CD4-positive, alpha-beta T cell (primary cell): ENCODE measurements at regions not wholly inside any gene's neighbourhood (a gene's known extent, or its start where the extent isn't known, plus 50 kb on each side); places are given as distances from the start of the nearest gene placed in this dataset.

Experiments used
- ATAC-seq: fragments of 200-7000 bp; cut with Tn5 transposase; one replicate; pipeline ENCODE4 v1.10.0; 2022; ENCODE audit warnings: mild to moderate bottlenecking; ENCODE audit not compliant: poor library complexity
- CTCF ChIA-PET: fragments of 350-600 bp; sonication (Branson Sonifier 250); formaldehyde crosslinking; loops from one replicate; lab custom pipeline; 2021; ENCODE audit warnings: antibody characterized with exemption, inconsistent platforms; lab: Charles Lee
- POLR2A ChIA-PET: fragments of 350-600 bp; sonication (Branson Sonifier 250); formaldehyde crosslinking; loops from one replicate; lab custom pipeline; 2021; ENCODE audit warnings: antibody characterized with exemption, inconsistent platforms; lab: Charles Lee
- DNase-seq, 14 experiments: peaks; one replicate each; pipeline ENCODE4 v3.0.0-alpha.2; 2013 to 2020; ENCODE audit warnings: mixed read lengths in 2 of 14
- H3K27ac ChIP-seq, 2 donors: one replicate each; pipeline versions ENCODE4 v1.5.1 to v1.7.0; 2013; ENCODE audit warnings: low read length in 2 of 2, low read depth in 1 of 2, mild to moderate bottlenecking in 1 of 2
- H3K27me3 ChIP-seq, 2 experiments: 1 replicate in 1 of 2; 2 replicates in 1 of 2; pipeline versions ENCODE4 v1.6.1 to v1.7.0; 2013; ENCODE audit warnings: low read length in 2 of 2, control low read depth in 1 of 2, mild to moderate bottlenecking in 1 of 2, moderate library complexity in 1 of 2; ENCODE audit not compliant: insufficient read depth in 2 of 2, control insufficient read depth in 1 of 2
- H3K36me3 ChIP-seq: one replicate; pipeline ENCODE4 v1.6.1; 2013; ENCODE audit warnings: low read length, control low read depth; ENCODE audit not compliant: insufficient read depth
- H3K4me1 ChIP-seq: one replicate; pipeline ENCODE4 v1.6.1; 2013; ENCODE audit warnings: low read length, control low read depth; ENCODE audit not compliant: insufficient read depth
- H3K4me3 ChIP-seq: one replicate; pipeline ENCODE4 v1.5.1; 2013; ENCODE audit warnings: mild to moderate bottlenecking, low read length, moderate library complexity
- H3K9me3 ChIP-seq, 2 experiments: 1 replicate in 1 of 2; 2 replicates in 1 of 2; pipeline versions ENCODE4 v1.6.1 to v1.7.0; 2013; ENCODE audit warnings: low read length in 2 of 2, mild to moderate bottlenecking in 2 of 2, control low read depth in 1 of 2, moderate library complexity in 1 of 2; ENCODE audit not compliant: control insufficient read depth in 1 of 2, insufficient read depth in 1 of 2
- H3K27ac Mint-ChIP-seq: one replicate; pipeline ENCODE4 v1.8.0; 2020; ENCODE audit warnings: mixed read lengths
- H3K27me3 Mint-ChIP-seq: one replicate; pipeline ENCODE4 v1.8.0; 2021; ENCODE audit warnings: mixed read lengths
- H3K36me3 Mint-ChIP-seq: one replicate; pipeline ENCODE4 v1.8.0; 2021; ENCODE audit warnings: low read depth, mixed read lengths
- H3K4me1 Mint-ChIP-seq: one replicate; pipeline ENCODE4 v1.8.0; 2021; ENCODE audit warnings: low read depth, mixed read lengths
- H3K4me3 Mint-ChIP-seq: one replicate; pipeline ENCODE4 v1.8.0; 2020; ENCODE audit warnings: mild to moderate bottlenecking, mixed read lengths
- H3K9me3 Mint-ChIP-seq: one replicate; pipeline ENCODE4 v1.8.0; 2020; ENCODE audit warnings: mixed read lengths
- CTCF ChIP-seq: fragments of 200-600 bp; IDR thresholded peaks from one replicate; pipeline ENCODE4 v1.8.0; 2022; ENCODE audit warnings: antibody characterized with exemption, mild to moderate bottlenecking
- intact Hi-C, 2 experiments: fragments of 100-400 bp; cut with DNase I in 1 of 2; cut with micrococcal nuclease in 1 of 2; formaldehyde crosslinking; loops; one replicate each; pipeline versions ENCODE4 v1.15.1 to v1.9.0; 2023 to 2025; cut with DNase I, micrococcal nuclease

- Histone ChIP-seq H3K4me1 (peaks cover 25% of the 10 kb centered on the region), H3K4me3 (no peak overlapping the region), H3K27me3 (peaks cover 0 to 3% of the 10 kb centered on the region in 2 experiments), H3K9me3 (peaks cover 0 to 7% of the 10 kb centered on the region in 2 experiments), H3K36me3 (no peaks in the 10 kb centered on the region), H3K27ac (no peak overlapping the region)
- no peak overlapping the region for H3K27ac Mint-ChIP-seq
- H3K27me3 Mint-ChIP-seq, result peaks cover 3% of the 10 kb centered on the region
- H3K36me3 Mint-ChIP-seq, result no peaks in the 10 kb centered on the region
- peaks cover 19% of the 10 kb centered on the region for H3K4me1 Mint-ChIP-seq
- intact Hi-C loops, result no loop called here
- H3K9me3 Mint-ChIP-seq, result no peaks in the 10 kb centered on the region
- no peak for TF ChIP-seq CTCF
- ChIA-PET CTCF (no interaction called here), POLR2A (no interaction called here)
- no peak for DNase-seq
- H3K4me3 Mint-ChIP-seq, result no peak overlapping the region
- ATAC-seq, result no peak
Measured at GRCh38 chr1:5419501-5419900, 572.7 kb downstream of the NPHP4 start.

- Mint-ChIP-seq H3K4me3 (no peak overlapping the region), H3K4me1 (no peaks in the 10 kb centered on the region), H3K27ac (no peak overlapping the region), H3K27me3 (no peaks in the 10 kb centered on the region), H3K36me3 (no peaks in the 10 kb centered on the region), H3K9me3 (no peaks in the 10 kb centered on the region)
- Histone ChIP-seq H3K4me1 (peaks cover 3% of the 10 kb centered on the region), H3K27ac (no peak overlapping the region), H3K27me3 (no peaks in the 10 kb centered on the region), H3K36me3 (no peaks in the 10 kb centered on the region), H3K4me3 (no peak overlapping the region), H3K9me3 (no peaks in the 10 kb centered on the region)
- CTCF ChIA-PET, result no interaction called here
- no peak for TF ChIP-seq CTCF
- intact Hi-C loops, result no loop called here
- no peak for ATAC-seq
- no peak for DNase-seq
- POLR2A ChIA-PET, result no interaction called here
Measured at GRCh38 chr1:5416518-5416917, 575.7 kb downstream of the NPHP4 start.

- Mint-ChIP-seq H3K36me3 (no peaks in the 10 kb centered on the region), H3K27ac (no peak overlapping the region), H3K27me3 (no peaks in the 10 kb centered on the region), H3K4me1 (no peaks in the 10 kb centered on the region), H3K9me3 (no peaks in the 10 kb centered on the region), H3K4me3 (no peak overlapping the region)
- peaks cover 3% of the 10 kb centered on the region for H3K4me1 ChIP-seq
- no peaks in the 10 kb centered on the region for H3K36me3 ChIP-seq
- DNase-seq (no peak), ATAC-seq (no peak)
- no peak overlapping the region for H3K4me3 ChIP-seq
- POLR2A ChIA-PET, result no interaction called here
- no peak overlapping the region for H3K27ac ChIP-seq
- H3K27me3 ChIP-seq, result no peaks in the 10 kb centered on the region
- TF ChIP-seq CTCF, result no peak
- CTCF ChIA-PET, result no interaction called here
- intact Hi-C loops, result no loop called here
- H3K9me3 ChIP-seq, result no peaks in the 10 kb centered on the region
Measured at GRCh38 chr1:5415606-5416005, 576.6 kb downstream of the NPHP4 start.
